Lower leg skin (tissue), 4 donors: ENCODE measurements at regions not wholly inside any gene's neighbourhood (a gene's known extent, or its start where the extent isn't known, plus 50 kb on each side); places are given as distances from the start of the nearest gene placed in this dataset.
"Not testable (repeated sequence)": the region's sequence is repeated elsewhere in the genome, so short reads cannot be mapped to it uniquely, and the experiment has no call there.

Experiments used
- DNase-seq, 2 donors: peaks; one replicate each; pipeline ENCODE4 v3.0.0-alpha.2; 2019; ENCODE audit warnings: low spot score in 2 of 2
- H3K4me3 ChIP-seq: fragments of 200-600 bp; sonication (generic); 2 replicates; pipeline ENCODE4 v1.5.1; 2017; ENCODE audit warnings: mild to moderate bottlenecking, low read depth; ENCODE audit not compliant: poor library complexity, severe bottlenecking
- POLR2A ChIP-seq, 2 donors: fragments of 450-650 bp; IDR thresholded peaks; one replicate each; pipeline ENCODE4 v1.6.1; 2016 to 2017; ENCODE audit warnings: antibody characterized with exemption in 2 of 2, mild to moderate bottlenecking in 1 of 2, moderate library complexity in 1 of 2
- whole genome bisulfite sequencing, 2 donors: methylation state at CpG; one replicate each; pipeline ENCODE4 v1.1.5; 2018; 5-methylcytosine and 5-hydroxymethylcytosine counted together
- intact Hi-C: fragments of 100-400 bp; cut with DNase I; formaldehyde crosslinking; loops from one replicate; pipeline ENCODE4 v1.15.0; 2023; ENCODE audit warnings: low total_unique reads
- TF ChIP-seq, protein P1 (sequence below), 3 donors: fragments of 450-650 bp; IDR thresholded peaks; one replicate each; pipeline ENCODE4 v1.5.1; 2016; ENCODE audit warnings: antibody characterized with exemption in 3 of 3, mild to moderate bottlenecking in 3 of 3, moderate library complexity in 2 of 3

DNA sequence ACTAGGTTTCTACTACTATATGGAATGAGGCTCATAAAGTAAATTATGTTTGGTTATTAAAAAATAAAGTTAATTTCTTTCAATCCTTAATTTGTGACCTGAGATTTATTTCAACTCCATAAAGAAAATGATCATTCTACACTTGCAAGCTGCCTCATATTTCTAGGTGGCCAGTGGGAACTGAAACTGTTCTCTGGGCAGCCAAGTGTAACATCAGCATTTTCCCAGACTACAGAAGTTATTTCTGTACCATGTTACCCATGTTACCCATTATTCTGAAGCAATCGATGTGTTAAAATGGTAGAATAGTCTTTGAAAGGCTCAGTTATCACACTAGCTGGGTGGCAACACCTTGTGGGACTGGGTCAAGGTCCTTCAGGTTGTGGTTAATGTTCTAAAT is 139.3 kb upstream of the FBXO11 start:
- WGBS, 2 donors = 79 to 81% methylated on average over 1 of the region's 1 CpG
- TF ChIP-seq, protein P1, sequence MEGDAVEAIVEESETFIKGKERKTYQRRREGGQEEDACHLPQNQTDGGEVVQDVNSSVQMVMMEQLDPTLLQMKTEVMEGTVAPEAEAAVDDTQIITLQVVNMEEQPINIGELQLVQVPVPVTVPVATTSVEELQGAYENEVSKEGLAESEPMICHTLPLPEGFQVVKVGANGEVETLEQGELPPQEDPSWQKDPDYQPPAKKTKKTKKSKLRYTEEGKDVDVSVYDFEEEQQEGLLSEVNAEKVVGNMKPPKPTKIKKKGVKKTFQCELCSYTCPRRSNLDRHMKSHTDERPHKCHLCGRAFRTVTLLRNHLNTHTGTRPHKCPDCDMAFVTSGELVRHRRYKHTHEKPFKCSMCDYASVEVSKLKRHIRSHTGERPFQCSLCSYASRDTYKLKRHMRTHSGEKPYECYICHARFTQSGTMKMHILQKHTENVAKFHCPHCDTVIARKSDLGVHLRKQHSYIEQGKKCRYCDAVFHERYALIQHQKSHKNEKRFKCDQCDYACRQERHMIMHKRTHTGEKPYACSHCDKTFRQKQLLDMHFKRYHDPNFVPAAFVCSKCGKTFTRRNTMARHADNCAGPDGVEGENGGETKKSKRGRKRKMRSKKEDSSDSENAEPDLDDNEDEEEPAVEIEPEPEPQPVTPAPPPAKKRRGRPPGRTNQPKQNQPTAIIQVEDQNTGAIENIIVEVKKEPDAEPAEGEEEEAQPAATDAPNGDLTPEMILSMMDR (IDR thresholded peaks at IDR 0.05) = no peak
- TF ChIP-seq POLR2A (IDR thresholded peaks at IDR 0.05) = no peak
- no peak overlapping the region for H3K4me3 ChIP-seq
- DNase-seq = no peak
- intact Hi-C loops = no loop called here

DNA sequence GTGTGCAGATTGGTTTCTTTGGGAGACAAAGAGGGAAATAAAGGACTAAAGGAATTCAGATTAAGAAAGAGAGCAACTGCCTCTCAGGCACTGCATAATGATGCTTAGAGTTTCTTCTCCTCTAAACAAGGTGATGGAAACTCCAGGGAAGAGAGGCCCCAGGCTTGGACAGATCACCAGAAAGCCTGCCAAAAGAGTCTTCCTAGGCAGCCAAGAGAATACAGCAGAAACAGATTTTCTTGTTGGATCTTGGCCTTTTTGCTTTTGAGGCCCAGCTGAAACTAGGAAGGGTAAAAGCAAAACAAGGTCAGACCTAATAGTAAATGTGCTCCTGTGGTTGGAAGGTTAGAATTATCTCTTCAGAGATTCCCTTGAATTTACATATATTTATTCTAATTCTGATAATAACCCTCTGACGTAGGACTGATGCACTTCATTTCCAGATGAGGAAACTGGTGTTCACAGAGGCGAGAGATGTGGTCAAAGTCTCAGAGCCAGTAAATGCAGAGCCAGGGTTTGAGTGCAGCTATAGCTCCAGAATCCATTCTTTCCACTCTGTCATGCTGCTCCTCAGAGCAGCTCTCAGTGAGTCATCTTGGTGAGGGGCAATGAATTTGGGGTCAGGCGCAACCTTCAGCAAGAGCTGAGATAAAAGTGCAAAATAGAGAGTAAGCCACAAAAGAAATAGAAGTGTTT is 142.3 kb upstream of the FBXO11 start:
- 68 to 71% methylated on average over 3 of the region's 3 CpGs for whole genome bisulfite sequencing, 2 donors
- no peak for DNase-seq

DNA sequence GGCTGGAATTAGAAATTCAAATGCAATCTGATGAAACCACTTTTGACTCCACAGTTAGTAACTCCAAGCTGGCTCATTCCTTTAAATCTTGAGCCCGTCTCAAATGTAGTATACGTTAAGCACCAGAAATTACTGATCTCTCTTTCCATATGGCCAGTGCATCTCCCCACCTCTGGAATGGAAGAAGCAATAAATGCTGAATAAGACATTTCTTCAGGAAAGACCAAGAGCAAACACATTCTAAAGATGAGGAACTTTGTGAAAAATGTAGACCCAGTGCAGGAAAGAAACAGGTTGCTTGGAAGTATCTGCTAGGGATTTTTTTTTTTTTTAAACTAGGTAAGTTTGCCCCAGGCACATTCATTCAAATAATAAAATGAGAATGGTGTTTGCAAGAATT is 143.1 kb upstream of the FBXO11 start:
- intact Hi-C loops = no loop called here
- no peak for DNase-seq
- TF ChIP-seq, protein P1 (IDR thresholded peaks at IDR 0.05) = no peak
- no peak for TF ChIP-seq POLR2A (IDR thresholded peaks at IDR 0.05)
- no peak overlapping the region for H3K4me3 ChIP-seq
- 83 to 88% methylated on average over 2 of the region's 2 CpGs for WGBS, 2 donors

More for the DNA sequence above, 142.3 kb upstream of the FBXO11 start:
- intact Hi-C loops = no loop called here
- H3K4me3 ChIP-seq = no peak overlapping the region
- TF ChIP-seq POLR2A (IDR thresholded peaks at IDR 0.05) = no peak
- TF ChIP-seq, protein P1 (IDR thresholded peaks at IDR 0.05) = no peak

DNA sequence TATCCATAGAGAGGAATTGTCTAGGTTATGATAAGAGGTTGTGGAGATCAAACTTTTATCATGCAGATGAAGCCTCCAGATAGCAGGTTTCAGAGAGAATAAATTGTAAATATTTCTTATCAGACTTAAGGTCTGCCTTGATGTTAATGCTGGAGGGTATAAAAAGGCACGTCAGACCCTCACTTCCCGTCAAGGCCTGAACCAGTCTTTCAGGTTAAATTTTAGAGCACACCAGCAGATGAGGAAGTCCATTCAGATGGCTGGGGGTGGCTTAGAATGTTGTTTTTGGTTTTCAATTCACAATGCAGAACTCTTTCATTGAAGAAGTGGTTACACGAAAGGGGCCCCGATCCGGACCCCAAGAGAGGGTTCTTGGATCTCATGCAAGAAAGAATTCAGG is 144.4 kb upstream of the FBXO11 start:
- TF ChIP-seq, protein P1 (IDR thresholded peaks at IDR 0.05) = no peak
- TF ChIP-seq POLR2A (IDR thresholded peaks at IDR 0.05) = no peak
- 64 to 72% methylated on average over 5 of the region's 5 CpGs for WGBS, 2 donors
- no peak overlapping the region for H3K4me3 ChIP-seq
- no peak for DNase-seq
- intact Hi-C loops = no loop called here

DNA sequence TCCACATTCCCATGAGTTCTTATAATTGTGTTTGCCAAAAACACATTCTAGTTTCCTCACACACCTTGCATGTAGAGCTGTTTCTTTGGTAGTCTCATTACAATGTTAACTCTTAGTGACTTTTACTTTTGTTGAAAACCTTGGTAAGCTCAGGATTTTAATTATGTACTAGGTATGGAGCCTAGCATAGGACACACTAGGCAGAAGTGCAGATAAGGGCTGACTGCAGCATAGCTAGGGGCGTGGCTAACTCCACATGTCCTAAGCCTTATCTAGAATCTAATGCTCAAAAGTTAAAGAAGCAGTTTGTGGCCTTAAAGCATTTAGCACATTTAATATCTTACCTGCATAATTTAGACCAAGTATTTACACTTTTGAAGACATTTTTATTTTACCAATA is 153.7 kb upstream of the FBXO11 start:
- H3K4me3 ChIP-seq = no peak overlapping the region
- intact Hi-C loops = no loop called here
- no peak for DNase-seq
- WGBS, 2 donors = 79 to 80% methylated on average over 1 of the region's 1 CpG
- no peak for TF ChIP-seq POLR2A (IDR thresholded peaks at IDR 0.05)
- TF ChIP-seq, protein P1 (IDR thresholded peaks at IDR 0.05) = no peak

DNA sequence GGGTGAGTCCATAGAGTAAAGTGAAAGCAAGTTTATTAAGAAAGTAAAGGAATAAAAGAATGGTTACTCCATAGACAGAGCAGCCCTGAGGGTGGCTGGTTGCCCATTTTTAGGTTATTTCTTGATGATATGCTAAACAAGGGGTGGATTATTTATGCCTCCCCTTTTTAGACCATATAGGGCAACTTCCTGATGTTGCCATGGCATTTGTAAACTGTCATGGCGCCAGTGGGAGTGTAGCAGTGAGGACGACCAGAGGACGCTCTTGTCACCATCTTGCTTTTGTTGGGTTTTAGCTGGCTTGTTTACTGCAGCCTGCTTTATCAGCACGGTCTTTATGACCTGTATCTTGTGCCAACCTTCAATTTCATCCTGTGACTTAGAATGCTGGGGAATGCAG is 155.4 kb upstream of the FBXO11 start:
- DNase-seq, intact Hi-C loops, H3K4me3 ChIP-seq: not testable (repeated sequence)
- WGBS, 2 donors = 81 to 86% methylated on average over 4 of the region's 4 CpGs
